Astrocyte (in vitro differentiated cells and primary cell): ENCODE measurements at regions not wholly inside any gene's neighbourhood (a gene's known extent, or its start where the extent isn't known, plus 50 kb on each side); places are given as distances from the start of the nearest gene placed in this dataset.

ENCODE experiments used
- DNase-seq: peaks from one replicate; pipeline ENCODE4 v3.0.0-alpha.2; 2010; ENCODE audit warnings: low read depth
- FAIRE-seq: peaks from 2 replicates; lab custom pipeline; 2011; peaks lifted over from hg19 to GRCh38; lab: Jason Lieb, UNC
- H2AFZ ChIP-seq: 2 replicates; pipeline ENCODE4 v1.6.0; 2012; ENCODE audit warnings: low read depth, low read length, inconsistent platforms
- H3K27ac ChIP-seq: 2 replicates; pipeline ENCODE4 v1.5.1; 2011; ENCODE audit warnings: low read depth, low read length, inconsistent platforms
- H3K27me3 ChIP-seq: 2 replicates; pipeline ENCODE4 v1.6.0; 2011; ENCODE audit warnings: low read length, inconsistent platforms; ENCODE audit not compliant: insufficient read depth
- H3K36me3 ChIP-seq: 2 replicates; pipeline ENCODE4 v1.5.1; 2011; ENCODE audit warnings: low read length, inconsistent platforms; ENCODE audit not compliant: insufficient read depth
- H3K4me1 ChIP-seq: 2 replicates; pipeline ENCODE4 v1.5.1; 2011; ENCODE audit warnings: low read length, inconsistent platforms; ENCODE audit not compliant: insufficient read depth
- H3K4me2 ChIP-seq: 2 replicates; pipeline ENCODE4 v1.6.0; 2012; ENCODE audit warnings: low read length, inconsistent platforms
- H3K4me3 ChIP-seq: 2 replicates; pipeline ENCODE4 v1.5.1; 2011; ENCODE audit warnings: low read depth, mild to moderate bottlenecking, low read length, inconsistent platforms; ENCODE audit not compliant: insufficient read depth
- H3K79me2 ChIP-seq: 2 replicates; pipeline ENCODE4 v1.6.0; 2012; ENCODE audit warnings: mild to moderate bottlenecking, low read length, inconsistent platforms; ENCODE audit not compliant: insufficient read depth
- H3K9ac ChIP-seq: 2 replicates; pipeline ENCODE4 v1.6.0; 2012; ENCODE audit warnings: mild to moderate bottlenecking, low read length, inconsistent platforms
- H3K9me3 ChIP-seq: 2 replicates; pipeline ENCODE4 v1.5.1; 2012; ENCODE audit warnings: low read depth, mild to moderate bottlenecking, low read length, inconsistent platforms; ENCODE audit not compliant: insufficient read depth
- H4K20me1 ChIP-seq: 2 replicates; pipeline ENCODE4 v1.6.0; 2012; ENCODE audit warnings: low read length, inconsistent platforms; ENCODE audit not compliant: insufficient read depth
- H3K27ac Mint-ChIP-seq: one replicate; pipeline ENCODE4 v1.8.0; 2021; ENCODE audit warnings: mild to moderate bottlenecking, mixed read lengths; ENCODE audit not compliant: unreplicated experiment
- H3K27me3 Mint-ChIP-seq: one replicate; pipeline ENCODE4 v1.8.0; 2021; ENCODE audit warnings: low read depth, mixed read lengths; ENCODE audit not compliant: unreplicated experiment
- H3K36me3 Mint-ChIP-seq: one replicate; pipeline ENCODE4 v1.8.0; 2021; ENCODE audit warnings: low read depth, mixed read lengths; ENCODE audit not compliant: unreplicated experiment
- H3K4me1 Mint-ChIP-seq: one replicate; pipeline ENCODE4 v1.8.0; 2021; ENCODE audit warnings: low read depth, mixed read lengths; ENCODE audit not compliant: unreplicated experiment
- H3K4me3 Mint-ChIP-seq: one replicate; pipeline ENCODE4 v1.8.0; 2021; ENCODE audit warnings: mild to moderate bottlenecking, moderate library complexity, mixed read lengths; ENCODE audit not compliant: unreplicated experiment
- H3K9me3 Mint-ChIP-seq: one replicate; pipeline ENCODE4 v1.8.0; 2021; ENCODE audit warnings: mild to moderate bottlenecking, mixed read lengths; ENCODE audit not compliant: unreplicated experiment
- EZH2 ChIP-seq: IDR thresholded peaks from 2 replicates; pipeline ENCODE4 v1.6.1; 2012; ENCODE audit warnings: mild to moderate bottlenecking, low read length, inconsistent platforms; ENCODE audit not compliant: insufficient read depth
- TF ChIP-seq, protein P1 (sequence below): IDR thresholded peaks from 2 replicates; pipeline ENCODE4 v1.5.1; 2011; ENCODE audit warnings: low read depth, mild to moderate bottlenecking, inconsistent platforms, low read length, moderate library complexity; ENCODE audit not compliant: insufficient read depth

DNA sequence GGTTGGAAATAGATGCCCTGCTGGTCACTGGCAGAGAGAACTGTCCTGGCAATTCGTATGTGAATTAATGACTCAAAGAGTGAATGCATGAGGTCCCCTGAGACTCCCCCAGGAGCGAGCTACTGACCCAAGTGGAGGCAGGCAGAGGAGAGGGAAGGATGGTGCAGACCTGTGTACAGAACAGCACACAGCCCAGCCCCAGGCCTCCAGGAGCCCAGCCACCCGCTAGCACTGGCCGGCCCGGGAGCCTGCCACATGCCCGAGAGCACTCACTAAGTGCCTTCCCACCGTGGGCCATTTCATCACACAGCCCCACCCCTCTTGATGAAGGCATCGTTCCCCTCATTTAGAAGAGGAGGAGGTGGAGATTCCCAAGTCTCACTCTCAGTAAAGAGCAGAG, 62.0 kb upstream of the IGSF21 start:
- Mint-ChIP-seq H3K9me3 (peaks cover 3% of the 10 kb centered on the region), H3K4me3 (no peak overlapping the region), H3K27ac (no peak overlapping the region), H3K4me1 (no peaks in the 10 kb centered on the region), H3K27me3 (peaks cover 53% of the 10 kb centered on the region), H3K36me3 (no peaks in the 10 kb centered on the region)
- H3K27ac ChIP-seq: no peak overlapping the region
- no peaks in the 10 kb centered on the region for H3K4me1 ChIP-seq
- no peak overlapping the region for H3K4me2 ChIP-seq
- H3K4me3 ChIP-seq: no peak overlapping the region
- no peaks in the 10 kb centered on the region for H3K9me3 ChIP-seq
- H3K36me3 ChIP-seq: no peaks in the 10 kb centered on the region
- H3K27me3 ChIP-seq: no peaks in the 10 kb centered on the region
- no peak for FAIRE-seq
- DNase-seq: no peak
- no peaks in the 10 kb centered on the region for H3K79me2 ChIP-seq
- no peak overlapping the region for H2AFZ ChIP-seq
- H4K20me1 ChIP-seq: no peaks in the 10 kb centered on the region
- TF ChIP-seq, protein P1, sequence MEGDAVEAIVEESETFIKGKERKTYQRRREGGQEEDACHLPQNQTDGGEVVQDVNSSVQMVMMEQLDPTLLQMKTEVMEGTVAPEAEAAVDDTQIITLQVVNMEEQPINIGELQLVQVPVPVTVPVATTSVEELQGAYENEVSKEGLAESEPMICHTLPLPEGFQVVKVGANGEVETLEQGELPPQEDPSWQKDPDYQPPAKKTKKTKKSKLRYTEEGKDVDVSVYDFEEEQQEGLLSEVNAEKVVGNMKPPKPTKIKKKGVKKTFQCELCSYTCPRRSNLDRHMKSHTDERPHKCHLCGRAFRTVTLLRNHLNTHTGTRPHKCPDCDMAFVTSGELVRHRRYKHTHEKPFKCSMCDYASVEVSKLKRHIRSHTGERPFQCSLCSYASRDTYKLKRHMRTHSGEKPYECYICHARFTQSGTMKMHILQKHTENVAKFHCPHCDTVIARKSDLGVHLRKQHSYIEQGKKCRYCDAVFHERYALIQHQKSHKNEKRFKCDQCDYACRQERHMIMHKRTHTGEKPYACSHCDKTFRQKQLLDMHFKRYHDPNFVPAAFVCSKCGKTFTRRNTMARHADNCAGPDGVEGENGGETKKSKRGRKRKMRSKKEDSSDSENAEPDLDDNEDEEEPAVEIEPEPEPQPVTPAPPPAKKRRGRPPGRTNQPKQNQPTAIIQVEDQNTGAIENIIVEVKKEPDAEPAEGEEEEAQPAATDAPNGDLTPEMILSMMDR: no peak
- H3K9ac ChIP-seq: no peak overlapping the region

DNA sequence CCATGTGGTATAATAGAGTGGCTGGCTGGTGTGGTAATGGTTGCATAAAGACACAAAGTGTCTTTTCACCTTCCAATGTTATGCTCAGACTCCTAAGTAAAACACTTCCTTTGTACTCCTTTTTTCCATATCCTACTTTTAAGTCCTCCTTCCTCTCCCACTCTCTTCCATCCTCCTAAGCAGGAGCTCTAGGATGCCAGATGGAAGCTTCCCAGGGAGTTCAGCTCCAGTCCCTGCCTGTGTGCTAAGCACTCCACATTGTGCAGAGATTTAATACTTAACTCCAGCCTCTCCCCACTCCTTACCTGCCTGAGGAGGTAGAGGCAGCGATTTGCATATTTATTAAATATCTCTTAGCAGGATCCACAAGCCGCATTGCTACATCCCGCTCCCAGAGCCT, 60.5 kb upstream of the IGSF21 start:
- Histone ChIP-seq H2AFZ (no peak overlapping the region), H3K27ac (no peak overlapping the region), H3K4me2 (no peak overlapping the region), H3K79me2 (no peaks in the 10 kb centered on the region), H3K4me1 (no peaks in the 10 kb centered on the region), H3K4me3 (no peak overlapping the region), H3K9me3 (no peaks in the 10 kb centered on the region), H3K9ac (no peak overlapping the region), H4K20me1 (no peaks in the 10 kb centered on the region), H3K36me3 (no peaks in the 10 kb centered on the region), H3K27me3 (no peaks in the 10 kb centered on the region)
- Mint-ChIP-seq H3K27me3 (peaks cover 60% of the 10 kb centered on the region), H3K9me3 (peaks cover 3% of the 10 kb centered on the region), H3K27ac (no peak overlapping the region), H3K36me3 (no peaks in the 10 kb centered on the region), H3K4me1 (no peaks in the 10 kb centered on the region), H3K4me3 (no peak overlapping the region)
- TF ChIP-seq, protein P1: no peak
- TF ChIP-seq EZH2: no peak
- DNase-seq: no peak
- FAIRE-seq: no peak

DNA sequence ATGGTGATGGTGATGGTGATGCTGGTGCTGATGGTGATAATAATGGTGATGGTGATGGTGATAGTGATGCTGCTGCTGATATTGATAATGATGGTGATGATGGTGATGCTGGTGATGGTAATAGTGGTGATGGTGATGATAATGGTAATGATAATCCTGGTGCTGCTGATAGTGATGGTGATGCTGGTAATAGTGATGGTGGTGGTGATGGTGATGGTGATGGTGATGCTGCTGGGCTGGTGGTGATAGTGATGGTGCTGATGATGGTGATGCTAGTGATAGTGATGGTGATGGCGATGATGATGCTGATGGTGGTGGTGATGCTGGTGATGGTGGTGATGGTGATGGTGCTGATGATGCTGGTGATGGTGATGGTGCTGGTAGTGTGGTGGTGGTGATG, 58.4 kb upstream of the IGSF21 start:
- H3K27me3 ChIP-seq: no peaks in the 10 kb centered on the region
- H3K9ac ChIP-seq: no peak overlapping the region
- no peak overlapping the region for H3K4me2 ChIP-seq
- DNase-seq (no peak), FAIRE-seq (no peak)
- no peaks in the 10 kb centered on the region for H3K4me1 ChIP-seq
- H3K9me3 Mint-ChIP-seq: peaks cover 3% of the 10 kb centered on the region
- no peaks in the 10 kb centered on the region for H3K4me1 Mint-ChIP-seq
- H3K9me3 ChIP-seq: no peaks in the 10 kb centered on the region
- H3K36me3 Mint-ChIP-seq: no peaks in the 10 kb centered on the region
- no peak overlapping the region for H3K27ac Mint-ChIP-seq
- TF ChIP-seq, protein P1: no peak
- TF ChIP-seq EZH2: no peak
- H3K27ac ChIP-seq: no peak overlapping the region
- no peaks in the 10 kb centered on the region for H4K20me1 ChIP-seq
- H3K79me2 ChIP-seq: no peaks in the 10 kb centered on the region
- H3K4me3 ChIP-seq: no peak overlapping the region
- peaks cover 63% of the 10 kb centered on the region for H3K27me3 Mint-ChIP-seq
- H2AFZ ChIP-seq: no peak overlapping the region
- no peak overlapping the region for H3K4me3 Mint-ChIP-seq
- H3K36me3 ChIP-seq: no peaks in the 10 kb centered on the region
